ENCODE measurements at regions not wholly inside any gene's neighbourhood (a gene's known extent, or its start where the extent isn't known, plus 50 kb on each side); places are given as distances from the start of the nearest gene placed in this dataset.
A peak's percentile ranks its signal among the peaks of the same experiment; 100 is the strongest.

DNA sequence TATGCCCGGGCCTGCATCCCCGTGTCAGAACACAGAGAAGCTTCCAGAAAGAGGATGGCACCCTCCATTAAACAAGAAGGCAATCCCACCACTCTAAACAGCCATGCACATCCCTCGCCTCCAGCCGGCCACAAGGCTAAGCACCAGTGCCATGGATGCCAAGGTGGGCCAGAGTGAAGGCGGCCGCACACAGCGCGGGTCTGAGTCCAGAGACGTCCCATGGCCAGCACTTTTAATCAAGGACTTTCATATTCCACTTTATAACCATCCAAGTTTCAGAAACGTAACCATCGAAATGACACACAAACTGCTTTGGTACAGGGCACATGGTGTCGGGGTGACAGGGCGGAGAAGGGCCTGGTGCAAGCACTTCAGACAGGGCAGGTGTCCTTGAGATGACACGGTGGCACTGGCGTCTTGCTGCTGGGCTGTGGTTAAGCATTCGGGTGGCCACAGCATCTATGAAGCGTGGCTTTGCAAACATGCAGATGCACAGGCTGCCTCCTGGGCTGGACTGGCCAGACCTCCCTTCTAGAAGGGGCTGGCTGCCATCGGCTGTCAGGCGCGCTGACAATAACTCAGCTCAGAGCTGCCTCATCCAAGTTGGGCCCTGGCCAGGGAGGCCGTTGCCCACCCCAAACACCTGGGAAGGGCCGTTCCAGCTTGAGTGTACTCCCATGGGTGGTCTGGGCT is 117.2 kb downstream of the RFLNA start:
- Histone ChIP-seq H3K9ac (ENCODE audit: insufficient read depth, low read length) (no peak overlapping the region), H3K4me2 (ENCODE audit: extremely low read depth, insufficient read depth, low read length) (no peak overlapping the region), H2AFZ (ENCODE audit: low read length) (no peak overlapping the region), H3K27me3 (ENCODE audit: control insufficient read depth, insufficient read depth, low read length) (no peaks in the 10 kb centered on the region), H3K79me2 (ENCODE audit: control insufficient read depth, insufficient read depth, low read length) (no peaks in the 10 kb centered on the region), H3K4me3 (replicated peaks in 1 of 4; ENCODE audit: control extremely low read depth in 1 of 4, insufficient read depth in 1 of 4, low read depth in 3 of 4, low read length in 4 of 4) (no peak overlapping the region), H3K27ac (ENCODE audit: insufficient read depth, low read length) (peak overlapping the region; percentile 74), H3K9me3 (ENCODE audit: control insufficient read depth, insufficient read depth, low read depth, low read length) (no peaks in the 10 kb centered on the region), H3K36me3 (ENCODE audit: control insufficient read depth, insufficient read depth, low read length) (peaks cover 5% of the 10 kb centered on the region), H4K20me1 (ENCODE audit: control insufficient read depth, extremely low read depth, insufficient read depth, low read length) (no peaks in the 10 kb centered on the region), H3K4me1 (ENCODE audit: control insufficient read depth, extremely low read depth, insufficient read depth, low read length) (peaks cover 27% of the 10 kb centered on the region)
- no peak for DNase-seq (ENCODE audit: low read depth in 2 of 2)
- TF ChIP-seq, protein P1, sequence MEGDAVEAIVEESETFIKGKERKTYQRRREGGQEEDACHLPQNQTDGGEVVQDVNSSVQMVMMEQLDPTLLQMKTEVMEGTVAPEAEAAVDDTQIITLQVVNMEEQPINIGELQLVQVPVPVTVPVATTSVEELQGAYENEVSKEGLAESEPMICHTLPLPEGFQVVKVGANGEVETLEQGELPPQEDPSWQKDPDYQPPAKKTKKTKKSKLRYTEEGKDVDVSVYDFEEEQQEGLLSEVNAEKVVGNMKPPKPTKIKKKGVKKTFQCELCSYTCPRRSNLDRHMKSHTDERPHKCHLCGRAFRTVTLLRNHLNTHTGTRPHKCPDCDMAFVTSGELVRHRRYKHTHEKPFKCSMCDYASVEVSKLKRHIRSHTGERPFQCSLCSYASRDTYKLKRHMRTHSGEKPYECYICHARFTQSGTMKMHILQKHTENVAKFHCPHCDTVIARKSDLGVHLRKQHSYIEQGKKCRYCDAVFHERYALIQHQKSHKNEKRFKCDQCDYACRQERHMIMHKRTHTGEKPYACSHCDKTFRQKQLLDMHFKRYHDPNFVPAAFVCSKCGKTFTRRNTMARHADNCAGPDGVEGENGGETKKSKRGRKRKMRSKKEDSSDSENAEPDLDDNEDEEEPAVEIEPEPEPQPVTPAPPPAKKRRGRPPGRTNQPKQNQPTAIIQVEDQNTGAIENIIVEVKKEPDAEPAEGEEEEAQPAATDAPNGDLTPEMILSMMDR (conservative IDR thresholded peaks at IDR 0.05 in 1 of 2, IDR thresholded peaks at IDR 0.05 in 1 of 2; ENCODE audit: low read depth in 1 of 2, low read length in 2 of 2): no peak
- TF ChIP-seq EZH2 (IDR thresholded peaks at IDR 0.05; ENCODE audit: low read length, missing control alignments): no peak

DNA sequence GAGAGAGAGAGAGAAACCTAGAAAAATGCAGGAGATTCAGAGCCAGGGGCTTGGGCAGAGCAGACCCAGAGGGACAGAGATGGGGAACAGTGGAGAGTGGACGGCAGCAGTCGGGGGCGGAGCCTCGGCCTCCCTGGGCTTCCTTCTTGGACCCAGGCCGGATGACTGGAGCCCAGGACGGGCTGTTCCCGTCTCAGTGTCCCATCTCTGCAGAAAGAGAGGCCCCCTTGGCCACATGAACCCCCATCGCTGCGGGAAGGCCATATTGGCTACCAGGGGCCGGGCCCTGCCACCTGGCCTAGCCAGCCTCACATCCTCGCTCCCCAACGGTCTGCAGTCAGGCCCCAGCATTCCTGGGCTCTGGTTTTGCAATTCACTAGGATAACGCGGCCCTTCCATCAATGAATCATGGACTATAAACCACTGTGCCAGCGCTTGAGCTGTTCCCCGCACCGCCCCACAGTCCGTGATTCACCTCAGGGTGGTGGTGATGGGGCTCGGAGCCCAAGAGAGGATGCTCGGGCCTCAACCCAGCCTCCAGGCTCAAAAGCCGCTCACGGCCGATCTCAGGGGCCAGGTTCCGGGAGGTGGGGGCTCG is 116.5 kb downstream of the RFLNA start:
- no peaks in the 10 kb centered on the region for H3K27me3 ChIP-seq (ENCODE audit: control insufficient read depth, insufficient read depth, low read length)
- DNase-seq (ENCODE audit: low read depth in 2 of 2): peak; percentile 93 to 97
- H3K4me2 ChIP-seq (ENCODE audit: extremely low read depth, insufficient read depth, low read length): no peak overlapping the region
- TF ChIP-seq, protein P1 (conservative IDR thresholded peaks at IDR 0.05 in 1 of 2, IDR thresholded peaks at IDR 0.05 in 1 of 2; ENCODE audit: low read depth in 1 of 2, low read length in 2 of 2): no peak
- no peaks in the 10 kb centered on the region for H3K79me2 ChIP-seq (ENCODE audit: control insufficient read depth, insufficient read depth, low read length)
- H4K20me1 ChIP-seq (ENCODE audit: control insufficient read depth, extremely low read depth, insufficient read depth, low read length): no peaks in the 10 kb centered on the region
- peak overlapping the region; percentile 74 for H3K27ac ChIP-seq (ENCODE audit: insufficient read depth, low read length)
- H2AFZ ChIP-seq (ENCODE audit: low read length): no peak overlapping the region
- peaks cover 27% of the 10 kb centered on the region for H3K4me1 ChIP-seq (ENCODE audit: control insufficient read depth, extremely low read depth, insufficient read depth, low read length)
- H3K4me3 ChIP-seq (replicated peaks in 1 of 4; ENCODE audit: control extremely low read depth in 1 of 4, insufficient read depth in 1 of 4, low read depth in 3 of 4, low read length in 4 of 4): no peak overlapping the region
- H3K36me3 ChIP-seq (ENCODE audit: control insufficient read depth, insufficient read depth, low read length): peaks cover 2% of the 10 kb centered on the region
- no peaks in the 10 kb centered on the region for H3K9me3 ChIP-seq (ENCODE audit: control insufficient read depth, insufficient read depth, low read depth, low read length)
- peak overlapping the region; percentile 45 for H3K9ac ChIP-seq (ENCODE audit: insufficient read depth, low read length)

DNA sequence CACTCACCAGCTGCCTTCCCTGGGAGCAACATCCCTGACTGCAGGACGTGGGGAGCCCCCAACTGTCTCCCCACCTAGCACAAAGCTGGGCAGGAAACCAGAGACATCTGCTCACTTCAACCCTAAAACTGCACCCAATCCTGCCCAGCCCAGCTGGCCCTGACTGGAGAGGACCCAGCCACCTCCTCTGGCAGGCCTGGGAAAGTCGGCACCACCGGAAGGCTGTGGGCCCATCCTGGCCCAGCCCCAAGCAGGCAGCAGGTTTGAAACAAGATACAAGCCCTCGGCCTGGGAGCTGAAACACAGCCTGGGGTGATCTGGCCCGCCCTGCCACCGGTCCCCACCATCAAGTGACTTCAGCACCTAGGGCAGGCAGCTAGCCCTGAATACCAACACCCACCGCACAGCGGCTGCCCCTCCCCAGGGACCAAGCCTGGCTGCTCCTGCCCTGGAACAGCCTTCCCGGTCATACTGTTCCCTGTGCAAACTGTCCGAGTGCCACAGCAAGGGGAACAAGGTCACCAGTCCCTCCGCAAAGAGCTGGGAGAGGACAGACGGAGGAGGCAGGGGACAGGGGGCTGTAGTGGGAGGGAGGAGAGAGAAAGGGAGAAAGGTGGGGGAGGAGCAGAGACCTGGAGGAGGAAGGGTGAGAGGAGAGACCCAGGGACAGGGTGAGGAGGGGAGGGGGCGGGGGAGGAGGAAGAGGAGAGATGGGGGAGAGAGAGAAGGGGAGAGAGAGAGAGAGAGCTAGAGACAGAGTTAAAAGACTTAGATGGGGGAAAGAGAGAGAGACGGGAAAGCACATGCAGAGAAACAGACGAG is 115.7 kb downstream of the RFLNA start:
- peak overlapping the region; percentile 42 for H3K9ac ChIP-seq (ENCODE audit: insufficient read depth, low read length)
- no peaks in the 10 kb centered on the region for H3K9me3 ChIP-seq (ENCODE audit: control insufficient read depth, insufficient read depth, low read depth, low read length)
- H2AFZ ChIP-seq (ENCODE audit: low read length): no peak overlapping the region
- peaks cover 27% of the 10 kb centered on the region for H3K4me1 ChIP-seq (ENCODE audit: control insufficient read depth, extremely low read depth, insufficient read depth, low read length)
- peaks cover 2% of the 10 kb centered on the region for H3K36me3 ChIP-seq (ENCODE audit: control insufficient read depth, insufficient read depth, low read length)
- no peak overlapping the region for H3K4me3 ChIP-seq (replicated peaks in 1 of 4; ENCODE audit: control extremely low read depth in 1 of 4, insufficient read depth in 1 of 4, low read depth in 3 of 4, low read length in 4 of 4)
- H3K79me2 ChIP-seq (ENCODE audit: control insufficient read depth, insufficient read depth, low read length): no peaks in the 10 kb centered on the region
- DNase-seq (ENCODE audit: low read depth in 2 of 2): peak in 1 of 2 donors; percentile 55
- TF ChIP-seq EZH2 (IDR thresholded peaks at IDR 0.05; ENCODE audit: low read length, missing control alignments): no peak
- TF ChIP-seq, protein P1 (conservative IDR thresholded peaks at IDR 0.05 in 1 of 2, IDR thresholded peaks at IDR 0.05 in 1 of 2; ENCODE audit: low read depth in 1 of 2, low read length in 2 of 2): no peak
- peak overlapping the region; percentile 74 for H3K27ac ChIP-seq (ENCODE audit: insufficient read depth, low read length)
- H3K27me3 ChIP-seq (ENCODE audit: control insufficient read depth, insufficient read depth, low read length): no peaks in the 10 kb centered on the region
- H3K4me2 ChIP-seq (ENCODE audit: extremely low read depth, insufficient read depth, low read length): no peak overlapping the region
- no peaks in the 10 kb centered on the region for H4K20me1 ChIP-seq (ENCODE audit: control insufficient read depth, extremely low read depth, insufficient read depth, low read length)

Data from fibroblast of lung (primary cell).